OCI-LY3 (cell line): ENCODE measurements at regions not wholly inside any gene's neighbourhood (a gene's known extent, or its start where the extent isn't known, plus 50 kb on each side); places are given as distances from the start of the nearest gene placed in this dataset.

Experiments
- CTCF ChIP-seq: fragments of 200-600, 300-600 bp; sonication (generic); IDR thresholded peaks from 2 replicates; pipeline ENCODE4 v1.5.1; 2014; ENCODE audit warnings: antibody characterized with exemption, low read length, low read depth
- EZH2phosphoT487 ChIP-seq: fragments of 200-600 bp; shearing (Covaris generic); IDR thresholded peaks from 2 replicates; pipeline ENCODE4 v1.6.1; 2018; ENCODE audit warnings: antibody characterized with exemption, mixed run types, low read depth

GRCh38 chr2:16016282-16016681, 75.9 kb downstream of the MYCN start:
- TF ChIP-seq CTCF (no peak), EZH2phosphoT487 (no peak)
